ENCODE measurements at regions not wholly inside any gene's neighbourhood (a gene's known extent, or its start where the extent isn't known, plus 50 kb on each side); places are given as distances from the start of the nearest gene placed in this dataset.

DNA sequence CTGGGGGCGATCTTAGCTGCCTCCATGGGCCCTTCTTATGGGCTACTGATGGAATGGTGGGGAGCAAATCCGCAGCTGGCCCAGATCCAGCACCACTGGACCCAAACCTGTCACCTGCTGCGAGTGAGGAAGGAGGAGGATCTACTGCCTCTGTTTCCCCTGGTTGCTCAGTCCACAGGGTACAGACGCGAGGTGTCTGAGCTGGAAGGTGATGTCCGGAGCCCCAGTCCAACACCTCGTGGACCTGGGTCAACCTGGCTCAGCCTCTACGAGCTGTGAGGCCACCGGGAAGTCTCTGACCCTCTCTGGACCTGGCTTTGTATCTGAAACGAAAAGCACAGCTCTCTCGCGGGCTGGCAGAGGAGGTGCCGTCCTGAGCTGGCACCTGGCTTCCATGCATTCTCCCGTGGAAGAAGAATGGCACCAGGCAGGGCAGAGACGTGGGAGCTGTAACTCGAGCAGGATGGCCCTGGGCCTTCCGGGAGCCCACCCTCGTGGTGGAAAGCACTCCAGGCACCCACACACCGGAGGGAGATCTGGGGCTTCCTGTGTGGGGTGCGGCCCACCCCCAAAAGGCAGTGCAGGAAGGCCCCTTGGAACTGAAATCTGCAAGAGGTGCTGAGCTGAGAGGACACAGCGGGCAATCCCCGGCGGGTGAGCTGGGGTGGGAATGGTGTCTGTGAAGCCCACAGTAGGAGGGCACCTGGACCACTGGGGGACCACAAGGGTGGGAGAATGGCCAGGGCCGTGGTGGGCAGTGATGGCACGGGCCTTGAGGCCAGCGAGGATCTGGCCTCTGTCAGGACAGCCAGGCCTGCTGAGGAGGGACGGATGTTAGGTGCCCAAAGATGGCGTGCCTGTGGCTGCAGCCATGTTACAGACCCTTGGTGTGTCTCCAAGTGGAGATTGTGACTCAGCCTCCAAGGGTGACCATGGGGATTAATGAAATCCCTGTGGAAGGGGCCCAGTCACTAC is 133.4 kb downstream of the OLFM1 start:
- TF ChIP-seq, protein P1, sequence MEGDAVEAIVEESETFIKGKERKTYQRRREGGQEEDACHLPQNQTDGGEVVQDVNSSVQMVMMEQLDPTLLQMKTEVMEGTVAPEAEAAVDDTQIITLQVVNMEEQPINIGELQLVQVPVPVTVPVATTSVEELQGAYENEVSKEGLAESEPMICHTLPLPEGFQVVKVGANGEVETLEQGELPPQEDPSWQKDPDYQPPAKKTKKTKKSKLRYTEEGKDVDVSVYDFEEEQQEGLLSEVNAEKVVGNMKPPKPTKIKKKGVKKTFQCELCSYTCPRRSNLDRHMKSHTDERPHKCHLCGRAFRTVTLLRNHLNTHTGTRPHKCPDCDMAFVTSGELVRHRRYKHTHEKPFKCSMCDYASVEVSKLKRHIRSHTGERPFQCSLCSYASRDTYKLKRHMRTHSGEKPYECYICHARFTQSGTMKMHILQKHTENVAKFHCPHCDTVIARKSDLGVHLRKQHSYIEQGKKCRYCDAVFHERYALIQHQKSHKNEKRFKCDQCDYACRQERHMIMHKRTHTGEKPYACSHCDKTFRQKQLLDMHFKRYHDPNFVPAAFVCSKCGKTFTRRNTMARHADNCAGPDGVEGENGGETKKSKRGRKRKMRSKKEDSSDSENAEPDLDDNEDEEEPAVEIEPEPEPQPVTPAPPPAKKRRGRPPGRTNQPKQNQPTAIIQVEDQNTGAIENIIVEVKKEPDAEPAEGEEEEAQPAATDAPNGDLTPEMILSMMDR (IDR thresholded peaks at IDR 0.05): no peak
- no peak for TF ChIP-seq POLR2A (IDR thresholded peaks at IDR 0.05)
